ENCODE measurements at regions not wholly inside any gene's neighbourhood (a gene's known extent, or its start where the extent isn't known, plus 50 kb on each side); places are given as distances from the start of the nearest gene placed in this dataset.
"Not testable (repeated sequence)": the region's sequence is repeated elsewhere in the genome, so short reads cannot be mapped to it uniquely, and the experiment has no call there.

- not testable (repeated sequence) for H3K36me3 ChIP-seq (ENCODE audit: insufficient read depth); H3K4me1 ChIP-seq (ENCODE audit: insufficient read depth); H3K27me3 ChIP-seq (ENCODE audit: insufficient read depth); H3F3A ChIP-seq (replicated peaks; ENCODE audit: low read depth); H4K20me1 ChIP-seq (replicated peaks; ENCODE audit: insufficient read depth); H3K4me1 Mint-ChIP-seq; H2AFZ ChIP-seq; H3K4me2 ChIP-seq; H3K27me3 Mint-ChIP-seq (ENCODE audit: insufficient read depth, low read depth, poor library complexity); H3K27ac ChIP-seq (ENCODE audit: low read depth); H3K4me3 ChIP-seq; H3K79me2 ChIP-seq (replicated peaks; ENCODE audit: insufficient read depth); H3K27ac Mint-ChIP-seq; H3K9me2 ChIP-seq (ENCODE audit: insufficient read depth); ATAC-seq; H3K4me3 Mint-ChIP-seq; DNase-seq (ENCODE audit: low spot score)
- peaks cover 50% of the 10 kb centered on the region for H3K9me3 Mint-ChIP-seq
- H3K36me3 Mint-ChIP-seq (ENCODE audit: low read depth): peaks cover 44% of the 10 kb centered on the region
Measured at GRCh38 chr4:12089920-12090319, 661.2 kb upstream of the HS3ST1 start.

GRCh38 chr4:12084690-12085089 lies 656.0 kb upstream of the HS3ST1 start:
- no peaks in the 10 kb centered on the region for H3K79me2 ChIP-seq (replicated peaks; ENCODE audit: insufficient read depth)
- no peaks in the 10 kb centered on the region; the same call in 1 of the 2 replicates for H3K36me3 ChIP-seq (ENCODE audit: insufficient read depth)
- H3K36me3 Mint-ChIP-seq (ENCODE audit: low read depth): peaks cover 21% of the 10 kb centered on the region
- no peak overlapping the region for H3K27ac Mint-ChIP-seq
- no peak for ATAC-seq
- no peaks in the 10 kb centered on the region for H3K27me3 ChIP-seq (ENCODE audit: insufficient read depth)
- no peak for DNase-seq (ENCODE audit: low spot score)
- H3K27ac ChIP-seq (ENCODE audit: low read depth): no peak overlapping the region
- no peaks in the 10 kb centered on the region for H4K20me1 ChIP-seq (replicated peaks; ENCODE audit: insufficient read depth)
- H3K9me3 Mint-ChIP-seq: peaks cover 28% of the 10 kb centered on the region
- no peak overlapping the region for H3K4me3 Mint-ChIP-seq
- no peaks in the 10 kb centered on the region for H3K27me3 Mint-ChIP-seq (ENCODE audit: insufficient read depth, low read depth, poor library complexity)
- H3K4me1 Mint-ChIP-seq: no peaks in the 10 kb centered on the region
- no peak overlapping the region for H3K4me2 ChIP-seq
- H3K4me3 ChIP-seq: no peak overlapping the region
- H2AFZ ChIP-seq: no peak overlapping the region
- peaks cover 5% of the 10 kb centered on the region; the same call in 1 of the 2 replicates for H3K9me2 ChIP-seq (ENCODE audit: insufficient read depth)
- H3K4me1 ChIP-seq (ENCODE audit: insufficient read depth): no peaks in the 10 kb centered on the region
- H3F3A ChIP-seq (replicated peaks; ENCODE audit: low read depth): no peaks in the 10 kb centered on the region
- TF ChIP-seq ZNF331 (CRISPR knock-in tag; IDR thresholded peaks at IDR 0.05; ENCODE audit: low read depth): no peak
- no peak for TF ChIP-seq JUNB (IDR thresholded peaks at IDR 0.05; ENCODE audit: unreplicated experiment)
- no peak for TF ChIP-seq ZNF114 (CRISPR knock-in tag; IDR thresholded peaks at IDR 0.05)
- TF ChIP-seq REST (IDR thresholded peaks at IDR 0.05; ENCODE audit: unreplicated experiment): no peak
- TF ChIP-seq NANOG (IDR thresholded peaks at IDR 0.05; ENCODE audit: borderline replicate concordance): no peak
- TF ChIP-seq STAT1 (IDR thresholded peaks at IDR 0.05; ENCODE audit: unreplicated experiment): no peak
- TF ChIP-seq ZNF462 (CRISPR knock-in tag; IDR thresholded peaks at IDR 0.05): no peak
- TF ChIP-seq EZH2 (IDR thresholded peaks at IDR 0.05; ENCODE audit: low read depth, unreplicated experiment): no peak
- TF ChIP-seq ETS1 (IDR thresholded peaks at IDR 0.05): no peak
- TF ChIP-seq CREB1 (CRISPR knock-in tag; IDR thresholded peaks at IDR 0.05; ENCODE audit: low read depth): no peak
- no peak for TF ChIP-seq EZH2phosphoT487 (IDR thresholded peaks at IDR 0.05; ENCODE audit: unreplicated experiment)
